Prostate gland (tissue), 2 donors: ENCODE measurements at regions not wholly inside any gene's neighbourhood (a gene's known extent, or its start where the extent isn't known, plus 50 kb on each side); places are given as distances from the start of the nearest gene placed in this dataset.

Experiments used
- POLR2A ChIP-seq: fragments of 450-650 bp; IDR thresholded peaks from one replicate; pipeline ENCODE4 v1.6.1; 2016; ENCODE audit warnings: antibody characterized with exemption, mild to moderate bottlenecking
- TF ChIP-seq, protein P1 (sequence below), 4 experiments: fragments of 200-600 bp in 2 of 4; fragments of 450-650 bp in 2 of 4; sonication (generic) in 2 of 4; IDR thresholded peaks; 1 replicate in 3 of 4; 2 replicates in 1 of 4; pipeline ENCODE4 v1.5.1; 2016 to 2019; ENCODE audit warnings: antibody characterized with exemption in 4 of 4, mild to moderate bottlenecking in 2 of 4, moderate library complexity in 2 of 4

DNA sequence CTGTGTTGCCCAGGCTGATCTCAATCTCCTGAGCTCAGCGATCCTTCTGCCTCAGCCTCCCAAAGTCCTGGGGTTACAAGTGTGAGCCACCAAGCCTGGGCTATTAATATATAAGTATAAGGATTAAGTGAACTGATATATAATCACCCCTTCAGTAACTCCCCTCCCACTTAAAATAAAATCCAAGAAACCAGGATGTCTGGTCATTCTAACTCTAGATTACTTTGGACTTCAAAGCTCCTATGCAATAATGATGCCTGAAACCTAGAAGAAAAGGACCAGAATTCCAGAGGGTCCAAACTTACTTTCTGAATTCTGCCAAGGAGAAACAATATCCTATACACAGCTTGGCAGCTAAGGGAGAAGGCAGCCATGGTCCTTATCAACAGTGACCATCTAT lies 206.8 kb upstream of the ZNF217 start:
- TF ChIP-seq POLR2A: no peak
- TF ChIP-seq, protein P1, sequence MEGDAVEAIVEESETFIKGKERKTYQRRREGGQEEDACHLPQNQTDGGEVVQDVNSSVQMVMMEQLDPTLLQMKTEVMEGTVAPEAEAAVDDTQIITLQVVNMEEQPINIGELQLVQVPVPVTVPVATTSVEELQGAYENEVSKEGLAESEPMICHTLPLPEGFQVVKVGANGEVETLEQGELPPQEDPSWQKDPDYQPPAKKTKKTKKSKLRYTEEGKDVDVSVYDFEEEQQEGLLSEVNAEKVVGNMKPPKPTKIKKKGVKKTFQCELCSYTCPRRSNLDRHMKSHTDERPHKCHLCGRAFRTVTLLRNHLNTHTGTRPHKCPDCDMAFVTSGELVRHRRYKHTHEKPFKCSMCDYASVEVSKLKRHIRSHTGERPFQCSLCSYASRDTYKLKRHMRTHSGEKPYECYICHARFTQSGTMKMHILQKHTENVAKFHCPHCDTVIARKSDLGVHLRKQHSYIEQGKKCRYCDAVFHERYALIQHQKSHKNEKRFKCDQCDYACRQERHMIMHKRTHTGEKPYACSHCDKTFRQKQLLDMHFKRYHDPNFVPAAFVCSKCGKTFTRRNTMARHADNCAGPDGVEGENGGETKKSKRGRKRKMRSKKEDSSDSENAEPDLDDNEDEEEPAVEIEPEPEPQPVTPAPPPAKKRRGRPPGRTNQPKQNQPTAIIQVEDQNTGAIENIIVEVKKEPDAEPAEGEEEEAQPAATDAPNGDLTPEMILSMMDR (IDR thresholded peaks at IDR 0.05): no peak
